ENCODE measurements at regions not wholly inside any gene's neighbourhood (a gene's known extent, or its start where the extent isn't known, plus 50 kb on each side); places are given as distances from the start of the nearest gene placed in this dataset.

- Histone ChIP-seq H3K36me3 (replicated peaks; ENCODE audit: control insufficient read depth, insufficient read depth, low read length) (no peaks in the 10 kb centered on the region), H3K27me3 (ENCODE audit: control insufficient read depth, insufficient read depth, low read length) (no peaks in the 10 kb centered on the region), H3K4me3 (ENCODE audit: insufficient read depth, low read depth, low read length) (no peak overlapping the region)
- DNase-seq = no peak
These were observed 114.1 kb upstream of the PPP2R3A start for GRCh38 chr3:135851201-135852081.

- H3K36me3 ChIP-seq (replicated peaks; ENCODE audit: control insufficient read depth, insufficient read depth, low read length) = no peaks in the 10 kb centered on the region
- H3K27me3 ChIP-seq (ENCODE audit: control insufficient read depth, insufficient read depth, low read length) = no peaks in the 10 kb centered on the region
- no peak for DNase-seq
- H3K4me3 ChIP-seq (ENCODE audit: insufficient read depth, low read depth, low read length) = no peak overlapping the region
These were observed 111.5 kb upstream of the PPP2R3A start for GRCh38 chr3:135853981-135854380.

GRCh38 chr3:135860761-135861160 lies 104.8 kb upstream of the PPP2R3A start:
- H3K36me3 ChIP-seq (replicated peaks; ENCODE audit: control insufficient read depth, insufficient read depth, low read length) = no peaks in the 10 kb centered on the region
- no peak for DNase-seq
- H3K4me3 ChIP-seq (ENCODE audit: insufficient read depth, low read depth, low read length) = no peak overlapping the region
- H3K27me3 ChIP-seq (ENCODE audit: control insufficient read depth, insufficient read depth, low read length) = no peaks in the 10 kb centered on the region

GRCh38 chr3:135862361-135862760 lies 103.2 kb upstream of the PPP2R3A start:
- H3K4me3 ChIP-seq (ENCODE audit: insufficient read depth, low read depth, low read length) = no peak overlapping the region
- DNase-seq = no peak
- H3K27me3 ChIP-seq (ENCODE audit: control insufficient read depth, insufficient read depth, low read length) = no peaks in the 10 kb centered on the region
- no peaks in the 10 kb centered on the region for H3K36me3 ChIP-seq (replicated peaks; ENCODE audit: control insufficient read depth, insufficient read depth, low read length)

- DNase-seq = no peak
- no peaks in the 10 kb centered on the region for H3K36me3 ChIP-seq (replicated peaks; ENCODE audit: control insufficient read depth, insufficient read depth, low read length)
These were observed 101.5 kb upstream of the PPP2R3A start for GRCh38 chr3:135864060-135864459.

GRCh38 chr3:135865085-135865484 lies 100.4 kb upstream of the PPP2R3A start:
- no peak overlapping the region for H3K4me3 ChIP-seq (ENCODE audit: insufficient read depth, low read depth, low read length)
- H3K36me3 ChIP-seq (replicated peaks; ENCODE audit: control insufficient read depth, insufficient read depth, low read length) = no peaks in the 10 kb centered on the region
- H3K27me3 ChIP-seq (ENCODE audit: control insufficient read depth, insufficient read depth, low read length) = no peaks in the 10 kb centered on the region
- DNase-seq = no peak

More at GRCh38 chr3:135864060-135864459, 101.5 kb upstream of the PPP2R3A start:
- Histone ChIP-seq H3K4me3 (ENCODE audit: insufficient read depth, low read depth, low read length) (no peak overlapping the region), H3K27me3 (ENCODE audit: control insufficient read depth, insufficient read depth, low read length) (no peaks in the 10 kb centered on the region)

GRCh38 chr3:135865553-135865952 lies 100.0 kb upstream of the PPP2R3A start:
- DNase-seq = no peak
- no peak overlapping the region for H3K4me3 ChIP-seq (ENCODE audit: insufficient read depth, low read depth, low read length)
- no peaks in the 10 kb centered on the region for H3K27me3 ChIP-seq (ENCODE audit: control insufficient read depth, insufficient read depth, low read length)
- H3K36me3 ChIP-seq (replicated peaks; ENCODE audit: control insufficient read depth, insufficient read depth, low read length) = no peaks in the 10 kb centered on the region

- no peaks in the 10 kb centered on the region for H3K36me3 ChIP-seq (replicated peaks; ENCODE audit: control insufficient read depth, insufficient read depth, low read length)
- no peak overlapping the region for H3K4me3 ChIP-seq (ENCODE audit: insufficient read depth, low read depth, low read length)
- no peak for DNase-seq
- H3K27me3 ChIP-seq (ENCODE audit: control insufficient read depth, insufficient read depth, low read length) = no peaks in the 10 kb centered on the region
These were observed 97.6 kb upstream of the PPP2R3A start for GRCh38 chr3:135867911-135868310.

- no peak for DNase-seq
- Histone ChIP-seq H3K27me3 (ENCODE audit: control insufficient read depth, insufficient read depth, low read length) (no peaks in the 10 kb centered on the region), H3K36me3 (replicated peaks; ENCODE audit: control insufficient read depth, insufficient read depth, low read length) (no peaks in the 10 kb centered on the region), H3K4me3 (ENCODE audit: insufficient read depth, low read depth, low read length) (no peak overlapping the region)
These were observed 96.7 kb upstream of the PPP2R3A start for GRCh38 chr3:135868801-135869200.

GRCh38 chr3:135869439-135870105 lies 96.0 kb upstream of the PPP2R3A start:
- no peaks in the 10 kb centered on the region for H3K27me3 ChIP-seq (ENCODE audit: control insufficient read depth, insufficient read depth, low read length)
- DNase-seq = no peak
- no peak overlapping the region for H3K4me3 ChIP-seq (ENCODE audit: insufficient read depth, low read depth, low read length)
- H3K36me3 ChIP-seq (replicated peaks; ENCODE audit: control insufficient read depth, insufficient read depth, low read length) = no peaks in the 10 kb centered on the region

- no peaks in the 10 kb centered on the region for H3K27me3 ChIP-seq (ENCODE audit: control insufficient read depth, insufficient read depth, low read length)
- H3K4me3 ChIP-seq (ENCODE audit: insufficient read depth, low read depth, low read length) = no peak overlapping the region
- no peaks in the 10 kb centered on the region for H3K36me3 ChIP-seq (replicated peaks; ENCODE audit: control insufficient read depth, insufficient read depth, low read length)
- DNase-seq = no peak
These were observed 94.2 kb upstream of the PPP2R3A start for GRCh38 chr3:135871311-135871710.

GRCh38 chr3:135874035-135874434 lies 91.5 kb upstream of the PPP2R3A start:
- H3K27me3 ChIP-seq (ENCODE audit: control insufficient read depth, insufficient read depth, low read length) = no peaks in the 10 kb centered on the region
- no peak for DNase-seq
- no peak overlapping the region for H3K4me3 ChIP-seq (ENCODE audit: insufficient read depth, low read depth, low read length)
- H3K36me3 ChIP-seq (replicated peaks; ENCODE audit: control insufficient read depth, insufficient read depth, low read length) = no peaks in the 10 kb centered on the region

- Histone ChIP-seq H3K27me3 (ENCODE audit: control insufficient read depth, insufficient read depth, low read length) (no peaks in the 10 kb centered on the region), H3K36me3 (replicated peaks; ENCODE audit: control insufficient read depth, insufficient read depth, low read length) (no peaks in the 10 kb centered on the region), H3K4me3 (ENCODE audit: insufficient read depth, low read depth, low read length) (no peak overlapping the region)
- DNase-seq = no peak
These were observed 87.0 kb upstream of the PPP2R3A start for GRCh38 chr3:135878501-135878900.

- no peaks in the 10 kb centered on the region for H3K27me3 ChIP-seq (ENCODE audit: control insufficient read depth, insufficient read depth, low read length)
- no peaks in the 10 kb centered on the region for H3K36me3 ChIP-seq (replicated peaks; ENCODE audit: control insufficient read depth, insufficient read depth, low read length)
- H3K4me3 ChIP-seq (ENCODE audit: insufficient read depth, low read depth, low read length) = no peak overlapping the region
- DNase-seq = no peak
These were observed 79.6 kb upstream of the PPP2R3A start for GRCh38 chr3:135885885-135886284.

- DNase-seq = no peak
- Histone ChIP-seq H3K36me3 (replicated peaks; ENCODE audit: control insufficient read depth, insufficient read depth, low read length) (no peaks in the 10 kb centered on the region), H3K27me3 (ENCODE audit: control insufficient read depth, insufficient read depth, low read length) (no peaks in the 10 kb centered on the region), H3K4me3 (ENCODE audit: insufficient read depth, low read depth, low read length) (no peak overlapping the region)
These were observed 78.3 kb upstream of the PPP2R3A start for GRCh38 chr3:135887220-135887619.
